ENCODE measurements at regions not wholly inside any gene's neighbourhood (a gene's known extent, or its start where the extent isn't known, plus 50 kb on each side); places are given as distances from the start of the nearest gene placed in this dataset.
"Not testable (repeated sequence)": the region's sequence is repeated elsewhere in the genome, so short reads cannot be mapped to it uniquely, and the experiment has no call there.

GRCh38 chr9:138200481-138201142 is 323.0 kb downstream of the CACNA1B start:
- H3K4me2 ChIP-seq (ENCODE audit: insufficient read depth, low read length); H3K9me3 ChIP-seq (ENCODE audit: low read depth, low read length): not testable (repeated sequence)

GRCh38 chr9:138201167-138201889 is 323.7 kb downstream of the CACNA1B start:
- H3K9me3 ChIP-seq (ENCODE audit: low read depth, low read length); H3K79me2 ChIP-seq (ENCODE audit: insufficient read depth, low read length); H3K4me1 ChIP-seq (ENCODE audit: insufficient read depth, low read length); H4K20me1 ChIP-seq (ENCODE audit: insufficient read depth, low read length); DNase-seq (ENCODE audit: insufficient read length, low spot score, missing footprints); H3K27ac ChIP-seq (ENCODE audit: low read depth, low read length); H3K4me2 ChIP-seq (ENCODE audit: insufficient read depth, low read length); H2AFZ ChIP-seq (ENCODE audit: low read length); H3K4me3 ChIP-seq (ENCODE audit: insufficient read depth, low read length); H3K27me3 ChIP-seq (ENCODE audit: insufficient read depth, low read length); H3K36me3 ChIP-seq (ENCODE audit: insufficient read depth, low read length): not testable (repeated sequence)

More at GRCh38 chr9:138200481-138201142, 323.0 kb downstream of the CACNA1B start:
- not testable (repeated sequence) for H2AFZ ChIP-seq (ENCODE audit: low read length); H3K79me2 ChIP-seq (ENCODE audit: insufficient read depth, low read length); H4K20me1 ChIP-seq (ENCODE audit: insufficient read depth, low read length); H3K27ac ChIP-seq (ENCODE audit: low read depth, low read length); H3K4me3 ChIP-seq (ENCODE audit: insufficient read depth, low read length); DNase-seq (ENCODE audit: insufficient read length, low spot score, missing footprints); H3K27me3 ChIP-seq (ENCODE audit: insufficient read depth, low read length); H3K4me1 ChIP-seq (ENCODE audit: insufficient read depth, low read length); H3K36me3 ChIP-seq (ENCODE audit: insufficient read depth, low read length)

- not testable (repeated sequence) for DNase-seq (ENCODE audit: insufficient read length, low spot score, missing footprints); H3K36me3 ChIP-seq (ENCODE audit: insufficient read depth, low read length); H2AFZ ChIP-seq (ENCODE audit: low read length); H3K4me3 ChIP-seq (ENCODE audit: insufficient read depth, low read length); H3K27ac ChIP-seq (ENCODE audit: low read depth, low read length); H3K79me2 ChIP-seq (ENCODE audit: insufficient read depth, low read length); H3K27me3 ChIP-seq (ENCODE audit: insufficient read depth, low read length); H3K9me3 ChIP-seq (ENCODE audit: low read depth, low read length); H4K20me1 ChIP-seq (ENCODE audit: insufficient read depth, low read length); H3K4me2 ChIP-seq (ENCODE audit: insufficient read depth, low read length); H3K4me1 ChIP-seq (ENCODE audit: insufficient read depth, low read length)
These were observed 324.5 kb downstream of the CACNA1B start for GRCh38 chr9:138202043-138202442.

GRCh38 chr9:138203304-138203703 is 325.7 kb downstream of the CACNA1B start:
- H4K20me1 ChIP-seq (ENCODE audit: insufficient read depth, low read length); H3K4me1 ChIP-seq (ENCODE audit: insufficient read depth, low read length); H3K9me3 ChIP-seq (ENCODE audit: low read depth, low read length); H2AFZ ChIP-seq (ENCODE audit: low read length); H3K4me2 ChIP-seq (ENCODE audit: insufficient read depth, low read length); H3K27ac ChIP-seq (ENCODE audit: low read depth, low read length); H3K36me3 ChIP-seq (ENCODE audit: insufficient read depth, low read length); H3K79me2 ChIP-seq (ENCODE audit: insufficient read depth, low read length); H3K27me3 ChIP-seq (ENCODE audit: insufficient read depth, low read length); H3K4me3 ChIP-seq (ENCODE audit: insufficient read depth, low read length); DNase-seq (ENCODE audit: insufficient read length, low spot score, missing footprints): not testable (repeated sequence)

GRCh38 chr9:138203872-138204271 is 326.3 kb downstream of the CACNA1B start:
- not testable (repeated sequence) for H3K4me1 ChIP-seq (ENCODE audit: insufficient read depth, low read length); H3K36me3 ChIP-seq (ENCODE audit: insufficient read depth, low read length); H3K4me3 ChIP-seq (ENCODE audit: insufficient read depth, low read length); H4K20me1 ChIP-seq (ENCODE audit: insufficient read depth, low read length); H2AFZ ChIP-seq (ENCODE audit: low read length); H3K4me2 ChIP-seq (ENCODE audit: insufficient read depth, low read length); H3K27ac ChIP-seq (ENCODE audit: low read depth, low read length); H3K9me3 ChIP-seq (ENCODE audit: low read depth, low read length); H3K79me2 ChIP-seq (ENCODE audit: insufficient read depth, low read length); DNase-seq (ENCODE audit: insufficient read length, low spot score, missing footprints); H3K27me3 ChIP-seq (ENCODE audit: insufficient read depth, low read length)

- not testable (repeated sequence) for H3K9me3 ChIP-seq (ENCODE audit: low read depth, low read length); H3K4me3 ChIP-seq (ENCODE audit: insufficient read depth, low read length); H2AFZ ChIP-seq (ENCODE audit: low read length); H3K4me2 ChIP-seq (ENCODE audit: insufficient read depth, low read length); H3K27ac ChIP-seq (ENCODE audit: low read depth, low read length); H4K20me1 ChIP-seq (ENCODE audit: insufficient read depth, low read length); H3K36me3 ChIP-seq (ENCODE audit: insufficient read depth, low read length); H3K27me3 ChIP-seq (ENCODE audit: insufficient read depth, low read length); DNase-seq (ENCODE audit: insufficient read length, low spot score, missing footprints); H3K4me1 ChIP-seq (ENCODE audit: insufficient read depth, low read length); H3K79me2 ChIP-seq (ENCODE audit: insufficient read depth, low read length)
These were observed 328.5 kb downstream of the CACNA1B start for GRCh38 chr9:138206108-138206507.

GRCh38 chr9:138207300-138208179 is 330.0 kb downstream of the CACNA1B start:
- DNase-seq (ENCODE audit: insufficient read length, low spot score, missing footprints); H3K27me3 ChIP-seq (ENCODE audit: insufficient read depth, low read length); H3K4me2 ChIP-seq (ENCODE audit: insufficient read depth, low read length); H3K79me2 ChIP-seq (ENCODE audit: insufficient read depth, low read length); H3K27ac ChIP-seq (ENCODE audit: low read depth, low read length); H3K9me3 ChIP-seq (ENCODE audit: low read depth, low read length); H2AFZ ChIP-seq (ENCODE audit: low read length); H3K4me3 ChIP-seq (ENCODE audit: insufficient read depth, low read length); H3K4me1 ChIP-seq (ENCODE audit: insufficient read depth, low read length); H4K20me1 ChIP-seq (ENCODE audit: insufficient read depth, low read length); H3K36me3 ChIP-seq (ENCODE audit: insufficient read depth, low read length): not testable (repeated sequence)

GRCh38 chr9:138209071-138209644 is 331.6 kb downstream of the CACNA1B start:
- DNase-seq (ENCODE audit: insufficient read length, low spot score, missing footprints): peak; percentile 31
- not testable (repeated sequence) for H3K4me2 ChIP-seq (ENCODE audit: insufficient read depth, low read length); H3K4me1 ChIP-seq (ENCODE audit: insufficient read depth, low read length); H3K27ac ChIP-seq (ENCODE audit: low read depth, low read length); H3K27me3 ChIP-seq (ENCODE audit: insufficient read depth, low read length); H2AFZ ChIP-seq (ENCODE audit: low read length); H3K4me3 ChIP-seq (ENCODE audit: insufficient read depth, low read length); H4K20me1 ChIP-seq (ENCODE audit: insufficient read depth, low read length); H3K9me3 ChIP-seq (ENCODE audit: low read depth, low read length); H3K79me2 ChIP-seq (ENCODE audit: insufficient read depth, low read length); H3K36me3 ChIP-seq (ENCODE audit: insufficient read depth, low read length)

All from osteoblast (primary cell).